Esophagus muscularis mucosa (tissue), 4 donors: ENCODE measurements at regions not wholly inside any gene's neighbourhood (a gene's known extent, or its start where the extent isn't known, plus 50 kb on each side); places are given as distances from the start of the nearest gene placed in this dataset.

Source experiments
- DNase-seq: peaks from one replicate; pipeline ENCODE4 v3.0.0-alpha.2; 2017; ENCODE audit errors: extremely low spot score
- H3K27ac ChIP-seq, 4 donors: fragments of 200-600 bp; sonication (generic); replicated peaks in 1 of 4; 1 replicate in 3 of 4; 2 replicates in 1 of 4; pipeline ENCODE4 v1.5.1; 2016 to 2019; ENCODE audit warnings: mild to moderate bottlenecking in 1 of 4
- H3K27me3 ChIP-seq, 4 donors: fragments of 200-600 bp; sonication (generic); one replicate each; pipeline versions ENCODE4 v1.5.1 to v1.6.0; 2016 to 2019
- H3K36me3 ChIP-seq, 4 donors: fragments of 200-600 bp; sonication (generic); one replicate each; pipeline ENCODE4 v1.5.1; 2016 to 2019
- H3K4me1 ChIP-seq, 4 donors: fragments of 200-600 bp; sonication (generic); one replicate each; pipeline ENCODE4 v1.5.1; 2016 to 2019
- H3K4me3 ChIP-seq, 4 donors: fragments of 200-600 bp; sonication (generic); 1 replicate in 2 of 4; 2 replicates in 2 of 4; pipeline ENCODE4 v1.5.1; 2016 to 2019; ENCODE audit warnings: mild to moderate bottlenecking in 4 of 4, moderate library complexity in 1 of 4
- H3K9me3 ChIP-seq, 4 donors: fragments of 200-600 bp; sonication (generic); 1 replicate in 3 of 4; 2 replicates in 1 of 4; pipeline ENCODE4 v1.5.1; 2016 to 2019
- CTCF ChIP-seq, 3 experiments: fragments of 200-600 bp in 2 of 3; fragments of 450-650 bp in 1 of 3; sonication (generic) in 2 of 3; IDR thresholded peaks; one replicate each; pipeline ENCODE4 v1.5.1; 2017 to 2019; ENCODE audit warnings: antibody characterized with exemption in 3 of 3, mild to moderate bottlenecking in 2 of 3, moderate library complexity in 1 of 3
- EP300 ChIP-seq: sonication (generic); formaldehyde crosslinking; IDR thresholded peaks from one replicate; pipeline ENCODE4 v1.6.1; 2017; ENCODE audit warnings: antibody characterized with exemption
- POLR2A ChIP-seq: fragments of 450-650 bp; IDR thresholded peaks from one replicate; pipeline ENCODE4 v1.6.1; 2017; ENCODE audit warnings: antibody characterized with exemption, moderate library complexity, mild to moderate bottlenecking, low read depth
- POLR2AphosphoS5 ChIP-seq, 2 donors: sonication (generic); formaldehyde crosslinking; IDR thresholded peaks; one replicate each; pipeline ENCODE4 v1.6.1; 2017; ENCODE audit warnings: antibody characterized with exemption in 2 of 2
- WGBS: methylation state at CpG from one replicate; pipeline ENCODE4 v1.1.5; 2018; 5-methylcytosine and 5-hydroxymethylcytosine counted together
- intact Hi-C: fragments of 100-400 bp; cut with DNase I; formaldehyde crosslinking; loops from one replicate; pipeline ENCODE4 v1.15.1; 2023

GRCh38 chr2:111698743-111699554 lies 185.0 kb downstream of the ANAPC1 start:
- TF ChIP-seq EP300: no peak
- no peak for TF ChIP-seq POLR2A
- peak in 1 of 2 donors; percentile 56 for TF ChIP-seq POLR2AphosphoS5 (IDR thresholded peaks at IDR 0.05)
- TF ChIP-seq CTCF (IDR thresholded peaks at IDR 0.05): peak in 1 of 3 experiments; percentile 7
- 56% methylated on average over 13 of the region's 13 CpGs for WGBS
- Histone ChIP-seq H3K27ac (no peak overlapping the region), H3K36me3 (no peaks in the 10 kb centered on the region), H3K27me3 (no peaks in the 10 kb centered on the region), H3K4me3 (no peak overlapping the region), H3K9me3 (peaks cover 0 to 12% (median 5%) of the 10 kb centered on the region in 4 donors), H3K4me1 (peaks cover 9 to 20% (median 18%) of the 10 kb centered on the region in 4 donors)
- no peak for DNase-seq
- intact Hi-C loops: no loop called here

GRCh38 chr2:111701266-111701665 lies 182.7 kb downstream of the ANAPC1 start:
- no peaks in the 10 kb centered on the region for H3K9me3 ChIP-seq
- DNase-seq: no peak
- H3K4me1 ChIP-seq: peaks cover 9 to 28% (median 25%) of the 10 kb centered on the region in 4 donors
- no peaks in the 10 kb centered on the region for H3K36me3 ChIP-seq
- no peak overlapping the region for H3K4me3 ChIP-seq
- H3K27ac ChIP-seq: no peak overlapping the region
- intact Hi-C loops: loop anchor here (10.0 kb wide), 1 partner anchor 586 kb away; no protein-coding TSS in a partner anchor
- WGBS: 84% methylated on average over 3 of the region's 4 CpGs
- TF ChIP-seq EP300 (no peak), CTCF (IDR thresholded peaks at IDR 0.05) (no peak), POLR2AphosphoS5 (IDR thresholded peaks at IDR 0.05) (no peak), POLR2A (no peak)
- H3K27me3 ChIP-seq: no peaks in the 10 kb centered on the region

GRCh38 chr2:111701798-111702118 lies 182.2 kb downstream of the ANAPC1 start:
- H3K9me3 ChIP-seq: no peaks in the 10 kb centered on the region
- H3K4me1 ChIP-seq: peaks cover 9 to 33% (median 28%) of the 10 kb centered on the region in 4 donors
- DNase-seq: no peak
- TF ChIP-seq CTCF (IDR thresholded peaks at IDR 0.05) (no peak), EP300 (no peak)
- intact Hi-C loops: loop anchor here (10.0 kb wide), 1 partner anchor 587 kb away; no protein-coding TSS in a partner anchor
- no peaks in the 10 kb centered on the region for H3K36me3 ChIP-seq
- 96% methylated on average over 8 of the region's 8 CpGs for WGBS
- H3K27ac ChIP-seq: no peak overlapping the region
- H3K27me3 ChIP-seq: no peaks in the 10 kb centered on the region
- H3K4me3 ChIP-seq: no peak overlapping the region

- WGBS: 62% methylated on average over 14 of the region's 14 CpGs
These were observed 181.7 kb downstream of the ANAPC1 start for GRCh38 chr2:111702119-111702803.

More at GRCh38 chr2:111702119-111702803, 181.7 kb downstream of the ANAPC1 start:
- Histone ChIP-seq H3K4me3 (no peak overlapping the region), H3K36me3 (no peaks in the 10 kb centered on the region), H3K4me1 (peaks cover 9 to 36% (median 29%) of the 10 kb centered on the region in 4 donors), H3K27me3 (no peaks in the 10 kb centered on the region), H3K9me3 (no peaks in the 10 kb centered on the region), H3K27ac (no peak overlapping the region)
- no peak for DNase-seq
- intact Hi-C loops: loop anchor here (10.0 kb wide), 1 partner anchor 587 kb away; no protein-coding TSS in a partner anchor
- TF ChIP-seq CTCF (IDR thresholded peaks at IDR 0.05): peak; percentile 50 to 67 (median 58)
- no peak for TF ChIP-seq EP300
